ENCODE measurements at regions not wholly inside any gene's neighbourhood (a gene's known extent, or its start where the extent isn't known, plus 50 kb on each side); places are given as distances from the start of the nearest gene placed in this dataset.
"Not testable (repeated sequence)": the region's sequence is repeated elsewhere in the genome, so short reads cannot be mapped to it uniquely, and the experiment has no call there.

DNA sequence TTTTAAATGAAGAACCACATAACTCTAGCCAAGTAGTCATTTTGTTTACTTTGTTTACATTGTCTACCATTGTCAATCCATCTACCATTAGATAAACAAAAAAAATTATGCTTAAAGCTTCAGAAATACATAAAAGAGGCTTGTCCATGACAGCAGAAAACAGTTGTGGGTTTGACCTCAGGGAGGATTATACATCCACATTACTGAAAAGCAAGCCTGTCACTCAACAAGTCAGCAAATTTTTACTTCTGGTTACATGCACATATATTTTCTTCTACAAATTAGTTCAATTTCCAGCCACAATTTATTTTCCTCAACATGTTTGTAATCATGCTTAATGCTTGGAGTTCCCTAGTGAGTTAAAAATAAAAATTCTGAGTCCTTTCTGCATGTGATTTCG lies 713.3 kb downstream of the COL12A1 start:
- DNase-seq (ENCODE audit: low spot score): no peak

GRCh38 chr6:74491844-74492374 lies 713.9 kb downstream of the COL12A1 start:
- DNase-seq (ENCODE audit: low spot score): no peak

DNA sequence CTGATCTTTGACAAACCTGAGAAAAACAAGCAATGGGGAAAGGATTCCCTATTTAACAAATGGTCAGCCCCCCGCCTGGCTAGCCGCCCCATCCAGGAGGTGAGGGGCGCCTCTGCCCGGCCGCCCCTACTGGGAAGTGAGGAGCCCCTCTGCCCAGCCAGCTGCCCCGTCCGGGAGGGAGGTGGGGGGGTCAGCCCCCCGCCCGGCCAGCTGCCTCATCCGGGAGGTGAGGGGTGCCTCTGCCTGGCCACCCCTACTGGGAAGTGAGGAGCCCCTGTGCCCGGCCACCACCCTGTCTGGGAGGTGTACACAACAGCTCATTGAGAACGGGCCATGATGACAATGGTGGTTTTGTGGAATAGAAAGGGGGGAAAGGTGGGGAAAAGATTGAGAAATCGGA lies 717.1 kb downstream of the COL12A1 start:
- DNase-seq (ENCODE audit: low spot score): not testable (repeated sequence)

GRCh38 chr6:74482180-74482579 lies 723.7 kb downstream of the COL12A1 start:
- DNase-seq (ENCODE audit: low spot score): no peak

- DNase-seq (ENCODE audit: low spot score): no peak
Observed at GRCh38 chr6:74480561-74480960, 725.3 kb downstream of the COL12A1 start.

DNA sequence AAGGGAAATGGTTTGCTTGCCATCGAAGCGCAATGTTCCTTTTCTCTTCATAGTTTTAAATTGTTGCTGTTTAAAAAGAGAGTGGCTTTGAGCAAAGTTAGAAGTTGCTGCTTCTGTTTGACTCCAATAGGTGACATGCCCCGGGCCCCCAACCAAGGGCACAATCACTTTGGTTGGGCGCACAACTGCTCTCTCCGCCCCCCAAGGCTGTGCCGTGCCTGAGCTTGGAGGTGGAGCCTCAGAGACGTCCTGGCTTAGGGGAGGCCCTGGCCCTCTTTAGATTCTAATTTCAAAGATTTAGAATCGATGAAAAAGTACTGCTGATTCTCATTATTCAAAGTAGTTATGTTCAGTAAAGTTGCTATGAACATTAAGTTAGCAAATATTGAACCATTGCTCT lies 725.9 kb downstream of the COL12A1 start:
- DNase-seq (ENCODE audit: low spot score): no peak

- DNase-seq (ENCODE audit: low spot score): no peak
Observed at GRCh38 chr6:74479420-74479819, 726.4 kb downstream of the COL12A1 start.

DNA sequence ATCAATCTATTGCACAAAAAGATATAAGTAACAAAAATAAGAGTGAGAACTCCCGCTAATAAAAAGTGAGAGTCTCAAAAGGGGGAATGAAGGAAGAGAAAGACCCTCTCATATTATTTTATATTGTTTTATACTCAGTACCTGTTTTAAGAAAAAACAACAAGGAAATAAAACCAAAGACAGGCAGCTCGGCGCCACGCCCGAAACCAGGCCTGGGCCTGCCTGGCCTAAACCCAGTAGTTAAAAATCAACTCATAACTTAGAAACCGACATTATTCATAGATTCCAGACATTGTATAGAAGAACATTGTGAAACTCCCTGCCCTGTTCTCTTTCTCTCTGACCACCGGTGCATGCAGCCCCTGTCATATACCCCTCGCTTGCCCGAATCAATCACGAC lies 731.8 kb downstream of the COL12A1 start:
- not testable (repeated sequence) for DNase-seq (ENCODE audit: low spot score)

- DNase-seq (ENCODE audit: low spot score): not testable (repeated sequence)
Observed at GRCh38 chr6:74468552-74468951, 737.3 kb downstream of the COL12A1 start.

- no peak for DNase-seq (ENCODE audit: low spot score)
Observed at GRCh38 chr6:74467533-74468215, 738.2 kb downstream of the COL12A1 start.

- DNase-seq (ENCODE audit: low spot score): no peak
Observed at GRCh38 chr6:74466572-74466971, 739.3 kb downstream of the COL12A1 start.

GRCh38 chr6:74459260-74459659 lies 746.6 kb downstream of the COL12A1 start:
- no peak for DNase-seq (ENCODE audit: low spot score)

DNA sequence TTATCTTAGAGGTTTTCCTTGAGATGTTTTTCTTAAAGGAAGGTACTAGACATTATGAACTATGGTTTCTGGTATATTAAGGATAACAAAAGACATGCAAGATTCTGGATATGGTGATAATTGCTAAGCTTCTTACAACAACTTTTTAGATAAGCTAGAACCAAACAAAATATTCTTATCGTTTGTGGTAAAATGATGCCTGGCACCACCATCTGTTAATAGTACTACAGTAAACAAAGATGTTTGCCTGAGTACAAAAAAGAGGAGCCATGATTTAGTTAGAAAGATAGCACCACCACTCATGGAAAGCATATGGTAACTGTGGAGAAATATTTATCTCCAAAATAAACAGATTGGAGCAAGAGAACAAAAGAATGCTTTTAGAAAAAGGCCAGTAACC lies 747.3 kb downstream of the COL12A1 start:
- DNase-seq (ENCODE audit: low spot score): no peak

GRCh38 chr6:74455786-74456185 lies 750.1 kb downstream of the COL12A1 start:
- DNase-seq (ENCODE audit: low spot score): peak; percentile 52

DNA sequence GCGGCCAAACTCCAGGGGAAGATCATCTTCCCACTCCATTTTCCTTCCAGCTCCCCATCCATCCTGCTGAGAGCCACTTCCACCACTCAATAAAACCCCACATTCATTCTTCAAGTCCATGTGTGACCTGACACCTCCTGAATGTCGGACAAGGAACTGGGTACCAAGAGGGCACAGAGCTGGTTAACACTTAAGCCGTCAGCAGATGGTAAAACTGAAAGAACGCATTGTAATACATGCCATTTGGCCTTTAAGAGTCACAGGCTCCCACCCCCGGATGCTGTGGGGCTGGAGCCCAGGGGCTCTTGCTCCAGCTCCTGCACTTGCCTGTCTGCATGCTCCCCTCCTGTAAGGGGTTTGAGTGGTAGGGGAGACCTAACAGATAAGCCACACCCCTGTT lies 753.9 kb downstream of the COL12A1 start:
- no peak for DNase-seq (ENCODE audit: low spot score)

DNA sequence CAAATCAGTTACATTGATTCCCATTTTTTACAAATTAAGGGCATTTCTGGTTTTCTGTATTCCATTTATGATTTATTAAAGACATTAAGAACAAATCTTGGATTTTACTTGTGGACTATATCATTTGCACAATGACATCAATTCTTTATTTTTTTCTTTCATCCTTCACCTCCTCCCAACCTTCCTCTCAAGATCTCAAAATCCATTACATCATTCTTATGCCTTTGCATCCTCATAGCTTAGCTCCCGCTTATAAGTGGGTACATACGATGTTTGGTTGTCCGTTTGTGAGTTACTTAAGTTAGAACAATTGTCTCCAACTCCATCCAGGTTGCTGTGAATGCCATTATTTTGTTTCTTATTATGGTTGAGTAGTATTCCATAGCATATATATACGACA lies 752.8 kb downstream of the CD109 start:
- DNase-seq (ENCODE audit: low spot score): no peak

- DNase-seq (ENCODE audit: low spot score): no peak
Observed at GRCh38 chr6:74447013-74447412, 751.0 kb downstream of the CD109 start.

- no peak for DNase-seq (ENCODE audit: low spot score)
Observed at GRCh38 chr6:74439123-74439811, 743.3 kb downstream of the CD109 start.

- not testable (repeated sequence) for DNase-seq (ENCODE audit: low spot score)
Observed at GRCh38 chr6:74438395-74438794, 742.4 kb downstream of the CD109 start.

DNA sequence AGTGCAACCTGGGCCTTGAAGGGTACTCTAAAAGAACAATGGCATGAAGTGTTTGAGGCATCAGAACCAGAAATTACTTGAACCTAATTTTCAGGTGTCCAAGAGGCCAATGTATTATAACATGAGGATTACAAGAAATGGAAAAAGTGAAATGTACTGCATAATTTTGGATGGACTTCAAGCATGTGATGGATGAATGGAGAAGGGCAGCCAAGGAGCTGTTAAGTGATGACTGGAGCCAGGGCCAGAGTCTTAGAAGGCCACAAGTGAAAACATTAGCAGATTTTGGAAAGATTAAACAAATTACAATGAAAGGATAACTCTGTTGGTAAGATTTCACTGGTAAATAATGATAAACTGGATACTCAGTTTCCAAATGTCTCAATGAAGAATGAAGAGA lies 738.2 kb downstream of the CD109 start:
- DNase-seq (ENCODE audit: low spot score): no peak

DNA sequence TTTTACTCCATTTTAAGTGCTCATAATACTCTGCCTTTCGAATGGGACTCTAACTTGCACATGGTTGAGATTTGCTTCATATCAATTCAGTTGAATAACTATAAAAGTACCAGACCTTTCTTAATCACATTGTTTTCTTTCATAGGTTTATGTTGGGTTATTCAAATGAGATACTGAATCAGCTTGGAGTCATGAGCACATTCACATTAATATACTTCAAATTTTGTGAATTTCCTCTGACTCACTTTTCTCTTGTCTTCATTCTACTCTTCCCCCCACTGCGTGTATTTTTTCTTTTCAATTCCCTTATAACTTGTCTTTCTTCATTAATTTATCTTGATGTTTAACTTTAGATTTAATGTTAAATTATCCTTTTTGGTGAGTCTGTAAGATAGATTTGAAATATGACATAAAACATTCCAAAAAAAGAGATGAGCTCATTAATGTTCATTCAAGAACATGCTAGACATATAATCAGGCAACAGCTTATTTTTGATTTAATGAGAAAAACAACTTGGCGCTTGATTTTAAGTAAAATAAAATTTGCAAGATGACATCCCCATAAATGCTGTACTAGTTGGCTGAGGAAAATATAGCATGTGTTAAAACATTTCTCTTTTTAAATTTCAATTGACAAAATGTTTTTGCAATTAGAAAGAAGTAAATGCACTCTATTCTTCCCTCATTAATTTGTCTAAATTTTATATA lies 736.0 kb downstream of the CD109 start:
- DNase-seq (ENCODE audit: low spot score): no peak

GRCh38 chr6:74420221-74420620 lies 724.2 kb downstream of the CD109 start:
- no peak for DNase-seq (ENCODE audit: low spot score)

DNA sequence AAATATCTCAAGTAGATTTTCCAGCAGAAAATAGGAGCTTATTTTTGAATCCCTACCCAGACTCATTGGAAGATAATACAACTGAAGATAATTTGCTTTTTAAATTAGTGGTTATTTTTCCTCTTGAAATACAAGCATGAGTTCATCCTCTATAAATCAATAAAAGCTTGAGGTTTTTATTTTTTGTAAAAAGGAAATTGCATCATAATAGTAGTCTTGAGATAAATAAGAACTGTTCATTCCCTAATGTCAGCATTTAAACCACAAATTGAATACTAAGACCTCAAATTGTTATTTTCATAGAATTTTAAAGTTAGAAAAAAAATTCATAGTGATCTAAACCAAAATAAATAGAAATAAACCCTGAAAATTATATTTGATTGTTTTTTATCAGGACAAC lies 719.1 kb downstream of the CD109 start:
- DNase-seq (ENCODE audit: low spot score): no peak

Measured in SK-N-DZ (cell line).